H1 (cell line): ENCODE measurements at regions not wholly inside any gene's neighbourhood (a gene's known extent, or its start where the extent isn't known, plus 50 kb on each side); places are given as distances from the start of the nearest gene placed in this dataset.

Experiments used
- CTCF ChIA-PET: fragments of 300-600 bp; sonication (Branson Sonifier 250); formaldehyde crosslinking; loops from one replicate; lab custom pipeline; 2021; ENCODE audit not compliant: partially characterized antibody; lab: Charles Lee
- POLR2A ChIA-PET: fragments of 300-600 bp; sonication (Branson Sonifier 250); formaldehyde crosslinking; loops from one replicate; lab custom pipeline; 2021; ENCODE audit warnings: inconsistent platforms; ENCODE audit not compliant: partially characterized antibody; lab: Charles Lee
- DNase-seq, 2 experiments: peaks; one replicate each; pipeline versions ENCODE4 v3.0.0 to v3.0.0-alpha.2; 2010 to 2022; ENCODE audit warnings: low spot score in 2 of 2, low read depth in 1 of 2, mixed read lengths in 1 of 2
- FAIRE-seq: peaks from 2 replicates; lab custom pipeline; 2011; peaks lifted over from hg19 to GRCh38; lab: Jason Lieb, UNC
- H2AFZ ChIP-seq: 2 replicates; pipeline ENCODE4 v1.8.1; 2012; ENCODE audit warnings: low read length, inconsistent platforms
- H2AK5ac ChIP-seq: 2 replicates; pipeline ENCODE4 v1.6.1; 2013; ENCODE audit warnings: low read depth, low read length
- H2BK120ac ChIP-seq: replicated peaks from 2 replicates; pipeline ENCODE3; 2013; ENCODE audit warnings: low read depth, low read length, inconsistent platforms
- H2BK12ac ChIP-seq: 2 replicates; pipeline ENCODE4 v1.6.1; 2013; ENCODE audit warnings: low read depth, low read length
- H2BK15ac ChIP-seq: 2 replicates; pipeline ENCODE4 v1.6.1; 2013; ENCODE audit warnings: low read length
- H2BK20ac ChIP-seq: 2 replicates; pipeline ENCODE4 v1.6.1; 2013; ENCODE audit warnings: low read length
- H2BK5ac ChIP-seq: 2 replicates; pipeline ENCODE4 v1.6.1; 2013; ENCODE audit warnings: low read depth, low read length
- H3K14ac ChIP-seq: 2 replicates; pipeline ENCODE4 v1.6.1; 2013; ENCODE audit warnings: inconsistent platforms; ENCODE audit not compliant: insufficient read length
- H3K18ac ChIP-seq: 2 replicates; pipeline ENCODE4 v1.6.1; 2013; ENCODE audit warnings: low read length; ENCODE audit errors: extremely low read depth
- H3K23ac ChIP-seq: 2 replicates; pipeline ENCODE4 v1.6.1; 2013; ENCODE audit warnings: inconsistent platforms; ENCODE audit not compliant: insufficient read length
- H3K23me2 ChIP-seq: 2 replicates; pipeline ENCODE4 v1.6.1; 2013; ENCODE audit warnings: low read depth, low read length
- H3K27ac ChIP-seq: 2 replicates; pipeline ENCODE4 v1.6.1; 2011; ENCODE audit warnings: low read depth, low read length, inconsistent platforms
- H3K27me3 ChIP-seq, 4 experiments: replicated peaks in 1 of 4; 1 replicate in 1 of 4; 2 replicates in 3 of 4; pipeline versions ENCODE4 v1.6.1 to v1.8.1; 2011 to 2013; ENCODE audit warnings: low read length in 3 of 4, mild to moderate bottlenecking in 3 of 4, inconsistent platforms in 2 of 4, mixed read lengths in 2 of 4, moderate library complexity in 1 of 4; ENCODE audit not compliant: control insufficient read depth in 3 of 4, insufficient read depth in 3 of 4; ENCODE audit errors: extremely low read depth in 1 of 4
- H3K36me3 ChIP-seq, 4 experiments: 2 replicates each; pipeline versions ENCODE4 v1.6.1 to v1.8.1; 2011 to 2013; ENCODE audit warnings: mild to moderate bottlenecking in 4 of 4, low read length in 3 of 4, moderate library complexity in 2 of 4, control low read depth in 1 of 4, inconsistent platforms in 1 of 4; ENCODE audit not compliant: insufficient read depth in 4 of 4, control insufficient read depth in 2 of 4
- H3K4ac ChIP-seq: replicated peaks from 2 replicates; pipeline ENCODE3; 2013; ENCODE audit warnings: low read length, low read depth, mixed read lengths, inconsistent platforms; ENCODE audit not compliant: insufficient read length
- H3K4me1 ChIP-seq, 4 experiments: replicated peaks in 1 of 4; 1 replicate in 1 of 4; 2 replicates in 3 of 4; pipeline versions ENCODE4 v1.6.1 to v1.8.1; 2011 to 2013; ENCODE audit warnings: low read length in 3 of 4, inconsistent platforms in 2 of 4, mixed read lengths in 1 of 4; ENCODE audit not compliant: insufficient read depth in 4 of 4, control insufficient read depth in 3 of 4
- H3K4me2 ChIP-seq, 2 experiments: 2 replicates each; pipeline versions ENCODE4 v1.6.1 to v1.8.1; 2011 to 2013; ENCODE audit warnings: low read depth in 2 of 2, low read length in 2 of 2, control low read depth in 1 of 2, inconsistent platforms in 1 of 2, mild to moderate bottlenecking in 1 of 2; ENCODE audit not compliant: insufficient read depth in 1 of 2
- H3K4me3 ChIP-seq, 4 experiments: fragments of 200-600, 300-600 bp in 1 of 4; sonication (generic), shearing (Covaris generic), sonication (Bioruptor Twin) in 1 of 4; 2 replicates each; pipeline versions ENCODE4 v1.5.1 to v1.8.1; 2011 to 2016; ENCODE audit warnings: low read length in 4 of 4, low read depth in 3 of 4, control low read depth in 2 of 4, inconsistent platforms in 2 of 4, mild to moderate bottlenecking in 2 of 4, mixed read lengths in 1 of 4, moderate library complexity in 1 of 4; ENCODE audit not compliant: insufficient read depth in 2 of 4; ENCODE audit errors: extremely low read depth in 1 of 4
- H3K56ac ChIP-seq: replicated peaks from 2 replicates; pipeline ENCODE3; 2013; ENCODE audit warnings: low read depth, mild to moderate bottlenecking, mixed read lengths, low read length, inconsistent platforms; ENCODE audit not compliant: insufficient read length
- H3K79me1 ChIP-seq: 2 replicates; pipeline ENCODE4 v1.6.1; 2013; ENCODE audit warnings: low read depth, low read length, control low read depth
- H3K79me2 ChIP-seq, 2 experiments: 2 replicates each; pipeline versions ENCODE4 v1.6.1 to v1.8.1; 2012 to 2013; ENCODE audit warnings: low read length in 2 of 2, mild to moderate bottlenecking in 2 of 2, inconsistent platforms in 1 of 2; ENCODE audit not compliant: insufficient read depth in 2 of 2, control insufficient read depth in 1 of 2
- H3K9ac ChIP-seq, 4 experiments: replicated peaks in 1 of 4; 1 replicate in 1 of 4; 2 replicates in 3 of 4; pipeline versions ENCODE4 v1.6.1 to v1.8.1; 2011 to 2013; ENCODE audit warnings: low read depth in 3 of 4, low read length in 3 of 4, control low read depth in 2 of 4, mild to moderate bottlenecking in 2 of 4, moderate library complexity in 2 of 4, inconsistent platforms in 1 of 4; ENCODE audit errors: extremely low read depth in 1 of 4
- H3K9me3 ChIP-seq, 2 experiments: 2 replicates each; pipeline versions ENCODE4 v1.6.1 to v1.8.1; 2012 to 2013; ENCODE audit warnings: mild to moderate bottlenecking in 2 of 2, moderate library complexity in 2 of 2, control low read depth in 1 of 2, inconsistent platforms in 1 of 2, low read depth in 1 of 2, low read length in 1 of 2, mixed read lengths in 1 of 2; ENCODE audit not compliant: insufficient read depth in 2 of 2
- H4K20me1 ChIP-seq, 2 experiments: replicated peaks in 1 of 2; 2 replicates each; pipeline versions ENCODE3 to v1.8.1; 2011 to 2013; ENCODE audit warnings: inconsistent platforms in 2 of 2, low read length in 2 of 2, mild to moderate bottlenecking in 1 of 2; ENCODE audit not compliant: insufficient read depth in 2 of 2, control insufficient read depth in 1 of 2
- H4K5ac ChIP-seq: 2 replicates; pipeline ENCODE4 v1.6.1; 2013; ENCODE audit warnings: low read length, low read depth, mixed read lengths, inconsistent platforms; ENCODE audit not compliant: insufficient read length
- H4K8ac ChIP-seq: 2 replicates; pipeline ENCODE4 v1.8.0; 2013; ENCODE audit warnings: mild to moderate bottlenecking, moderate library complexity, low read length, inconsistent platforms; ENCODE audit not compliant: insufficient read depth; ENCODE audit errors: extremely low read depth
- H4K91ac ChIP-seq: replicated peaks from 2 replicates; pipeline ENCODE3; 2013; ENCODE audit warnings: low read length, mixed read lengths, inconsistent platforms; ENCODE audit not compliant: insufficient read length
- ATF2 ChIP-seq: IDR thresholded peaks from 2 replicates; pipeline ENCODE4 v1.6.1; 2012; ENCODE audit warnings: low read length, inconsistent platforms
- BACH1 ChIP-seq: IDR thresholded peaks from 2 replicates; pipeline ENCODE4 v1.6.1; 2012; ENCODE audit warnings: low read length, improper control_type of control experiment
- CHD2 ChIP-seq: IDR thresholded peaks from 2 replicates; pipeline ENCODE4 v1.6.1; 2012; ENCODE audit warnings: low read length, improper control_type of control experiment
- CREB1 ChIP-seq: IDR thresholded peaks from 2 replicates; pipeline ENCODE4 v1.6.1; 2012; ENCODE audit warnings: inconsistent platforms
- FOSL1 ChIP-seq: IDR thresholded peaks from 2 replicates; pipeline ENCODE4 v1.6.1; 2011; ENCODE audit warnings: mild to moderate bottlenecking, low read depth, low read length, moderate library complexity; ENCODE audit not compliant: insufficient read depth
- KDM1A ChIP-seq: fragments of 200-600, 300-600 bp; sonication (generic); IDR thresholded peaks from 2 replicates; pipeline ENCODE4 v1.7.1; 2016; ENCODE audit warnings: mild to moderate bottlenecking, low read length, borderline replicate concordance
- PHF8 ChIP-seq: fragments of 200-600 bp; sonication (generic); conservative IDR thresholded peaks from 2 replicates; pipeline ENCODE4 v1.7.1; 2012; ENCODE audit warnings: low read depth, mild to moderate bottlenecking, inconsistent platforms, low read length, moderate library complexity
- RBBP5 ChIP-seq: IDR thresholded peaks from 2 replicates; pipeline ENCODE4 v1.7.1; 2012; ENCODE audit warnings: low read depth, mild to moderate bottlenecking, inconsistent platforms, low read length, moderate library complexity, borderline replicate concordance
- RNF2 ChIP-seq: fragments of 200-900, 300-1000 bp; sonication (generic); IDR thresholded peaks from 2 replicates; pipeline ENCODE4 v1.7.1; 2016; ENCODE audit warnings: borderline replicate concordance, low read depth, mild to moderate bottlenecking, antibody characterized with exemption, low read length; ENCODE audit not compliant: poor library complexity, severe bottlenecking; ENCODE audit errors: missing control alignments
- SP1 ChIP-seq: IDR thresholded peaks from 2 replicates; pipeline ENCODE4 v1.6.1; 2011; ENCODE audit warnings: low read depth, low read length
- SRF ChIP-seq: IDR thresholded peaks from 2 replicates; pipeline ENCODE4 v1.6.1; 2011; ENCODE audit warnings: mild to moderate bottlenecking, low read depth, low read length, moderate library complexity
- TAF7 ChIP-seq: optimal IDR thresholded peaks from 2 replicates; pipeline ENCODE3; 2011; ENCODE audit warnings: low read depth, mild to moderate bottlenecking, inconsistent platforms, low read length, moderate library complexity, borderline replicate concordance
- WGBS, 2 experiments: shearing (Covaris generic) in 1 of 2; methylation state at CpG; one replicate each; pipeline versions ENCODE4 v1.1.6 to v1.1.7; 2013 to 2015; ENCODE audit warnings: low lambda C conversion rate in 2 of 2, mixed read lengths in 2 of 2, inconsistent platforms in 1 of 2, low coverage in 1 of 2, missing lambda C conversion rate in 1 of 2; ENCODE audit not compliant: insufficient replicate concordance in 2 of 2, insufficient coverage in 1 of 2, insufficient read length in 1 of 2; ENCODE audit errors: extremely low coverage in 1 of 2, missing lambda C conversion rate in 1 of 2; 5-methylcytosine and 5-hydroxymethylcytosine counted together

- Histone ChIP-seq H3K56ac (no peak overlapping the region), H4K91ac (no peak overlapping the region), H3K23me2 (no peaks in the 10 kb centered on the region), H4K20me1 (no peaks in the 10 kb centered on the region), H2BK5ac (no peak overlapping the region), H3K36me3 (no peaks in the 10 kb centered on the region), H4K5ac (no peak overlapping the region), H3K4me2 (no peak overlapping the region), H3K79me2 (no peaks in the 10 kb centered on the region), H2BK12ac (no peak overlapping the region), H4K8ac (no peak overlapping the region), H3K4me3 (no peak overlapping the region), H2BK120ac (no peak overlapping the region), H3K4ac (no peak overlapping the region), H2AK5ac (no peak overlapping the region), H3K27ac (no peak overlapping the region), H2BK20ac (no peak overlapping the region), H2AFZ (no peak overlapping the region), H3K79me1 (no peaks in the 10 kb centered on the region), H3K14ac (no peak overlapping the region), H3K18ac (no peak overlapping the region), H3K9ac (no peak overlapping the region), H3K27me3 (no peaks in the 10 kb centered on the region), H3K23ac (no peak overlapping the region), H2BK15ac (no peak overlapping the region), H3K4me1 (no peaks in the 10 kb centered on the region), H3K9me3 (peaks cover 8 to 11% of the 10 kb centered on the region in 2 experiments; a peak in 3 of 4 replicates)
- ChIA-PET CTCF (interaction anchor here (0.6 to 2.2 kb wide), 7 partner anchors 9 to 1123 kb away, joined by 3 to 5 read pairs (median 3); partner anchors contain the start of gene MYLK4), POLR2A (no interaction called here)
- FAIRE-seq: no peak
- no peak for DNase-seq
- 93% methylated on average over 6 of the region's 6 CpGs; no CpG with 5 or more reads in 1 of the 2 experiments for WGBS, 2 experiments
- TF ChIP-seq CHD2 (no peak), FOSL1 (no peak), SRF (no peak), RBBP5 (no peak), KDM1A (no peak), PHF8 (no peak), TAF7 (no peak), BACH1 (no peak), SP1 (no peak), CREB1 (no peak), RNF2 (no peak), ATF2 (no peak)
Measured at GRCh38 chr6:2545383-2546038, 205.2 kb downstream of the MYLK4 start.
